Keratinocyte (primary cell): ENCODE measurements at regions not wholly inside any gene's neighbourhood (a gene's known extent, or its start where the extent isn't known, plus 50 kb on each side); places are given as distances from the start of the nearest gene placed in this dataset.

Experiments
- DNase-seq: peaks from one replicate; pipeline ENCODE4 v3.0.0-alpha.2; 2011; ENCODE audit warnings: low read depth, missing footprints, low spot score
- FAIRE-seq: peaks from 2 replicates; lab custom pipeline; 2011; peaks lifted over from hg19 to GRCh38; lab: Jason Lieb, UNC
- H2AFZ ChIP-seq: 2 replicates; pipeline ENCODE4 v1.6.0; 2012; ENCODE audit warnings: low read length, control low read depth, inconsistent platforms; ENCODE audit not compliant: control insufficient read depth
- H3K27ac ChIP-seq: 2 replicates; pipeline ENCODE4 v1.5.1; 2011; ENCODE audit warnings: low read length; ENCODE audit not compliant: control insufficient read depth, insufficient read depth
- H3K27me3 ChIP-seq: 3 replicates; pipeline ENCODE4 v1.6.0; 2011; ENCODE audit warnings: low read length; ENCODE audit not compliant: control insufficient read depth, insufficient read depth; ENCODE audit errors: extremely low read depth
- H3K36me3 ChIP-seq, 2 experiments: 2 replicates in 1 of 2; 3 replicates in 1 of 2; pipeline ENCODE4 v1.5.1; 2011; ENCODE audit warnings: low read length in 2 of 2, mild to moderate bottlenecking in 1 of 2; ENCODE audit not compliant: control insufficient read depth in 2 of 2, insufficient read depth in 2 of 2; ENCODE audit errors: extremely low read depth in 1 of 2
- H3K4me1 ChIP-seq: 3 replicates; pipeline ENCODE4 v1.5.1; 2011; ENCODE audit warnings: low read length; ENCODE audit not compliant: control insufficient read depth, insufficient read depth; ENCODE audit errors: extremely low read depth
- H3K4me2 ChIP-seq: 3 replicates; pipeline ENCODE4 v1.6.0; 2011; ENCODE audit warnings: low read depth, low read length; ENCODE audit not compliant: control insufficient read depth, insufficient read depth; ENCODE audit errors: extremely low read depth
- H3K4me3 ChIP-seq, 3 experiments: fragments of 200-600 bp in 1 of 3; sonication (generic) in 1 of 3; 2 replicates in 2 of 3; 3 replicates in 1 of 3; pipeline ENCODE4 v1.5.1; 2011 to 2016; ENCODE audit warnings: low read length in 3 of 3, mild to moderate bottlenecking in 3 of 3, control low read depth in 2 of 3, inconsistent platforms in 1 of 3, low read depth in 1 of 3, mixed read lengths in 1 of 3, mixed run types in 1 of 3, moderate library complexity in 1 of 3; ENCODE audit not compliant: control insufficient read depth in 2 of 3, insufficient read depth in 2 of 3; ENCODE audit errors: extremely low read depth in 1 of 3
- H3K79me2 ChIP-seq: 2 replicates; pipeline ENCODE4 v1.6.0; 2012; ENCODE audit warnings: low read length; ENCODE audit not compliant: control insufficient read depth, insufficient read depth
- H3K9ac ChIP-seq: 3 replicates; pipeline ENCODE4 v1.6.0; 2011; ENCODE audit warnings: low read length; ENCODE audit not compliant: control insufficient read depth, insufficient read depth; ENCODE audit errors: extremely low read depth
- H3K9me1 ChIP-seq: 3 replicates; pipeline ENCODE4 v1.6.0; 2011; ENCODE audit warnings: low read length; ENCODE audit not compliant: control insufficient read depth, insufficient read depth; ENCODE audit errors: extremely low read depth
- H3K9me3 ChIP-seq: 2 replicates; pipeline ENCODE4 v1.5.1; 2012; ENCODE audit warnings: low read depth, low read length; ENCODE audit not compliant: control insufficient read depth
- H4K20me1 ChIP-seq: 3 replicates; pipeline ENCODE4 v1.6.0; 2011; ENCODE audit warnings: low read length; ENCODE audit not compliant: control insufficient read depth, insufficient read depth; ENCODE audit errors: extremely low read depth
- CTCF ChIP-seq, 3 experiments: IDR thresholded peaks in 1 of 3; conservative IDR thresholded peaks in 1 of 3; optimal IDR thresholded peaks in 1 of 3; 2 replicates in 2 of 3; 3 replicates in 1 of 3; pipeline versions ENCODE3 to v1.5.1; 2011; ENCODE audit warnings: low read length in 3 of 3, mild to moderate bottlenecking in 3 of 3, moderate library complexity in 2 of 3, control low read depth in 1 of 3, inconsistent platforms in 1 of 3; ENCODE audit not compliant: insufficient read depth in 2 of 3; ENCODE audit errors: extremely low read depth in 1 of 3
- EZH2 ChIP-seq: IDR thresholded peaks from one replicate; pipeline ENCODE4 v1.6.1; 2012; ENCODE audit warnings: inconsistent platforms, mild to moderate bottlenecking, low read length, moderate library complexity
- dilution Hi-C: fragments of 300-500 bp; cut with MboI; formaldehyde crosslinking; loops from one replicate; pipeline ENCODE4 v1.7.0; 2020; ENCODE audit warnings: low sequenced_read_pairs; ENCODE audit not compliant: extremely low pct_ligation_motif_present

- FAIRE-seq (no peak), DNase-seq (no peak)
- no peak overlapping the region for H3K27ac ChIP-seq
- H3K9me3 ChIP-seq: peaks cover 21% of the 10 kb centered on the region
- no peak overlapping the region for H3K4me3 ChIP-seq
- H3K36me3 ChIP-seq: no peaks in the 10 kb centered on the region
- dilution Hi-C loops: no loop called here
- no peak overlapping the region for H3K9ac ChIP-seq
- H4K20me1 ChIP-seq: no peaks in the 10 kb centered on the region
- no peaks in the 10 kb centered on the region for H3K79me2 ChIP-seq
- H3K27me3 ChIP-seq: no peaks in the 10 kb centered on the region
- no peak overlapping the region for H3K4me2 ChIP-seq
- TF ChIP-seq CTCF (optimal IDR thresholded peaks at IDR 0.05 in 1 of 3, IDR thresholded peaks at IDR 0.05 in 1 of 3, conservative IDR thresholded peaks at IDR 0.05 in 1 of 3; ENCODE audit: extremely low read depth in 1 of 3, insufficient read depth in 2 of 3, low read length in 3 of 3): no peak
- H3K9me1 ChIP-seq: no peaks in the 10 kb centered on the region
- H2AFZ ChIP-seq: no peak overlapping the region
- H3K4me1 ChIP-seq: no peaks in the 10 kb centered on the region
Observed at GRCh38 chr11:70531281-70532065, 133.1 kb downstream of the CTTN start.

- no peaks in the 10 kb centered on the region for H3K4me1 ChIP-seq
- H3K4me2 ChIP-seq: no peak overlapping the region
- H3K27ac ChIP-seq: no peak overlapping the region
- H3K9me1 ChIP-seq: no peaks in the 10 kb centered on the region
- no peaks in the 10 kb centered on the region for H3K27me3 ChIP-seq
- dilution Hi-C loops: no loop called here
- DNase-seq: no peak
- H2AFZ ChIP-seq: no peak overlapping the region
- no peak overlapping the region for H3K9ac ChIP-seq
- H4K20me1 ChIP-seq: no peaks in the 10 kb centered on the region
- H3K79me2 ChIP-seq: no peaks in the 10 kb centered on the region
- peaks cover 23% of the 10 kb centered on the region for H3K9me3 ChIP-seq
- no peak for FAIRE-seq
- no peaks in the 10 kb centered on the region for H3K36me3 ChIP-seq
- TF ChIP-seq EZH2 (no peak), CTCF (optimal IDR thresholded peaks at IDR 0.05 in 1 of 3, IDR thresholded peaks at IDR 0.05 in 1 of 3, conservative IDR thresholded peaks at IDR 0.05 in 1 of 3; ENCODE audit: extremely low read depth in 1 of 3, insufficient read depth in 2 of 3, low read length in 3 of 3) (no peak)
- no peak overlapping the region for H3K4me3 ChIP-seq
Observed at GRCh38 chr11:70532066-70532440, 133.7 kb downstream of the CTTN start.
